GM18520 (cell line): ENCODE measurements at regions not wholly inside any gene's neighbourhood (a gene's known extent, or its start where the extent isn't known, plus 50 kb on each side); places are given as distances from the start of the nearest gene placed in this dataset.
"Not testable (repeated sequence)": the region's sequence is repeated elsewhere in the genome, so short reads cannot be mapped to it uniquely, and the experiment has no call there.

Source experiments
- ATAC-seq: cut with Tn5 transposase; IDR thresholded peaks from one replicate; pipeline ENCODE4 v1.9.1; 2021; ENCODE audit not compliant: unreplicated experiment

DNA sequence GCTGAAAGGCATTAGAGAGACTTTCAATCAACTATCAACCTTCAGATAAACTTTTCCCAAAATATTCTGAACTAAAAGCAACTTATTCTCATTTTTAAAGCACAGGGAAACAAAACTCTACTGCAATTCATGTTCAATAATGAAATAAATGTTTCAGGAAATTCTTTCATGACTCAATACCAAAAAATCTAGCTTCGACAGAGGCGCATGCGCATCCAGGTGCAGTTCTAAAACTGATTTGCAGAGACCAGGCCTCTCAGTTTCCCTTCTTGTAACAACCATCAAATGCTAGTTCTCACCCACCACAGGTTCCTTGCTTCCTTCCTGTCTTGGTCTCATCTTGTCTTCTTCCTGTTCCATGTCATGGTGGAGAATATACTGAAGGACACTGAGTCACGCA, 55.3 kb upstream of the NRBF2 start:
- ATAC-seq, result no peak

DNA sequence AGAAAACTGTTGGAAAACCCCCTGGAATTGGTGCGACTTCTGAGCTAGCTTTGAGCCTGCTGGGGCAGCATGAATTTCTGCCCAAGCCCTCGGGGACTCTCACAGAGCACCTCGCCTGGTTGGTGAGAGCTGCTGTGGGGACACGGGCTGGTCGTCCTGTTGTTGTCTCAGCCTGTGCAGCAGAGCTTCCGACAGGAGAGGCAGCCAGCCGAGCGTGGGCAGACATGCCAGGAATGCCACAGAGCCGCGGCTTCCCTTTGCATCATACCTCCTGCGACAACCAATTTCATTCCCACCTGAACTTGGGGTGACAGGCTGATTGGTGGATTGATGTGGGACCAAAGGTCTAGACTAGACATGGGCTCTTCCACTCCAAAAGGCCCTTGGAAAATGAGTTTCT, 60.2 kb upstream of the NRBF2 start:
- no peak for ATAC-seq

DNA sequence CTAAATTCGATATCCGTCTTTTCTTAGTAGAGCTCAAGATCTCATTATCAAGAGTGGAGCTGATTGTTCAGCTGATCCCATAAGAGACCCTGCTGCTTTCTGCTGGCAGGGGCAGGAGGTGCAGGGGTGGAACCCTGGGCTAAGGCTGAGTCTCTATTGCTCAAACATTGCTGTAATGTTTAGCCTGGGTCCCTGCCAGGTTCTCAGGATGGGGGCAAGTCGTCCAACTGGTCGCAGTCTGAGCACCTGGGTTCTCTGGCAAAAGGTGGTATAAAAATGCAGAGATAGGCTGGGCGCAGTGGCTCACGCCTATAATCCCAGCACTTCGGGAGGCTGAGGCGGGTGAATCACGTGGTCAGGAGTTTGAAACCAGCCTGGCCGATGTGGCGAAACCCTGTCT, 62.0 kb upstream of the NRBF2 start:
- ATAC-seq, result no peak

DNA sequence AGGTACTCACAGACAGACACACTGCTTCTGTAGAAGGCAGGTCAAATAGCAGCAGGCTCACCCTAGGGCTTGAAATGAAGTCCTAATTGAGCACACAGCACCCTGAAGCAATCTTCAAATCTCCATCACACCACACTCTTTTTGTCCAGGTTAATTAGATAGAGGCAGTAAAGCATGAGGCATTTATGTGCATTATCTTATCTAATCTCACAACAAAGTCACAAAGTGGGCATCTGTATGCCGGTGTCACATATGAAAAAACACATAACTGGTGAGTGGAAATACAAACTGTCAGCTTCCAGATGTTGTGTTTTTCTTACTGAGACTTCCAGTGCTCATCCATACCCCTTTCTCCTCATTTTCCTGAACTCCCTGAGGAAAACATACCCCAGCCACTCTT, 63.8 kb upstream of the NRBF2 start:
- no peak for ATAC-seq

DNA sequence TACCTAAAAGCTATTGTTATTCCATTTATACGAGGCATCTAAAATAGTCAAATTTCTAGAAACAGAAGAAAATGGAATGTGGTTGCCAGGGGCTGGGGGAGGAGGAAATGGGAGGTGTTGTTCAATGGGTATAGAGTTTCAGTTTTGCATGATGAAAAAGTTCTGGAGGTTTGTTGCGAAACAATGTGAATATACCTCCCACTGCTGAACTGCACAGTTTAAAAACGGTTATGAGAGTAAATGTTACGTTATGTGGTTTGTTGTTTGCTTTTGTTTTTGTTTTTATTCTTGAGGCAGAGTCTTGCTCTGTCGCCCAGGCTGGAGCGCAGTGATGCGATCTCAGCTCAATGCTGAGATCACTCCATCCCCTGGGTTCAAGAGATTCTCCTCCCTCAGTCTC, 64.9 kb upstream of the NRBF2 start:
- no peak for ATAC-seq

DNA sequence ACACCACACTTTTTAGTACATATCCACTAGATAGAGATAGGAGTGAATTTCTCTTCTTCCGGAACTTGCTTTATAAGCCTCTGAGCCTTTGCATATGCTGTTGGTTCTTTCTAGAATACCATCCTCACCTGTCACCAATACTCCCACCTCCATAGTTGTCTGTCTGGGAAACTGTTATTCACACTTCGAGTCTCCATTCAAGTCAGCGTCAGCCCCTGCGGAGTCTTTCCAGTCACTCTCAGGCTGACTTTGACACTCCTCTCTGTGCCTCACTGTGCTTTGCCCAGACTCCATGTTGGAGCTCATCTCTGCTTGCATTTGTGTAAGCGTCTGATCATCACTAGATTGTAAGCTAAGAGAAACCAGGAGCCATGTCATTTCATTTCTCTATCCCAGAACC, 66.5 kb upstream of the NRBF2 start:
- no peak for ATAC-seq

DNA sequence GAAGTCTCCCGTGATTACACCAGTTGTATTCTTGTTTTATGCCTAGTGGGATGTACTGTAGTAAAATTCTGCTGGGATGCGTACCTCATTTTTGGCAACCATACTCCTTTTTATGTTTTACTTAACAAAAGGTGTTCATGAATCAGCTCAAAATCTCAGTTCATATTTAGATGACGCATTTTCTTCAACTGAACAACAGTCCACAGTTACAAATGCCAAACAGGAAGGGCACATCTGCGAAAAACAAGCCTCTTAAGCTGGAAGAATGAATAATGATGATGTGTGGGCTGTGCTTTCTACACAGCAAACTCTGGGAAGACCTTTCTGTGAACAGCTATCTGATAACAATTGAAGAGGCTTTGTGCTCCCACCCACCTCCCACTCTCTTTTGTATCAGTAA, 68.4 kb upstream of the NRBF2 start:
- no peak for ATAC-seq

DNA sequence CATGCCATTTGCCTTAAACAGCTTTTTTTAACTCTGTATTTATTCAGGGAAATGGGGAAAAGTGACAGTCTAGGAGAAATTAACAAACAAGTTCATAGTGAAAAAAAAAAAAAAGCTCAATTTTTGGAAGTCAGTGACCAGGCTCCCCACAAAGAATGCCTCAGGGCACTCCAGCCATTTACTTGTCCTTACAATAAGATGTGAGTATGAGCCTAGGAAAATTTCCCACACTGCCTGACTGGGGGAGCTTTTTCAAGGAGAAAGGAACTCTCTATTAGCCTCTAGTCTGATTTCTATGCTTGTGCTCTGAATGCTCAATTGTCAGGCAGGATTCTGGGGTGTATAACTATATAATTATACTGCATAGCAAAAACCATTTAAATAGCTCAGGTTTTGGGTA, 74.9 kb upstream of the NRBF2 start:
- ATAC-seq, result no peak

DNA sequence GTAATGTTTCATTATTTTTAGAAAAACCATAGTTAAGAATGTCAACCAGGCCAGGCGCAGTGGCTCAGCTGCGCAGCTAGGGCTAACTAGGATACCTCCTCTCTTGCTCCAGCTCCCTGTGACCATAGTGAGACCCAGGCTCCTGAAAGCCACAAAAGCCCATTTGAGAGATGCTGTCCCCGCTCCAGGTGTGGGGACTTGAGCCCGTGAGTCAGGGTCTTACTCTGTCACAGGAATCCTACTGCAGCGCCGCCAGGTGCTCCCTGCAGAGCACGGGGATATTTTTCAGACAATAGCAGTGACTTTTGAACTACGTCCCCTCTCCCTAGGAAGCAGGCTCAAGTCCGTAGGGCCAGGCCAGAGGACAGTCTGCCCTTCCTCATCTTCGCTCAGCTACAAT, 75.6 kb upstream of the NRBF2 start:
- no peak for ATAC-seq

DNA sequence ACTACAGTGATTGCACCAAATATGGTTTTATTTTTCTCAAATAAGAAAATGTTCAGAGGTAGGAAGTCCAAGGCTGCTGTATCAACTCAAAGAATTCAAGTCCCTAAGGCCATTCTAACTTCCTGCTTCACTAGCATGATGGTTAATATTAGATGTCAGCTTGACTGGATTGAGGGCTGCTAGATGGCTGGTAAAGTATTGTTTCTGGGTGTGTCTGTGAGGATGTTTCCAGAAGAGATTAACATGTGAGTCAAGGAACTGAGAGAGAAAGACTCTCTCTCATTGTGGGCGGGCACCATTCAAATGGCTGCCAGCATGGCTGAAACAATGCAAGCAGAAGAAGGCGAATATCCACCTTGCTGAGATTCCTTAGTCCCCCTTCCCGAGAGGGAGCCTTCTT, 77.4 kb upstream of the NRBF2 start:
- ATAC-seq, result no peak

DNA sequence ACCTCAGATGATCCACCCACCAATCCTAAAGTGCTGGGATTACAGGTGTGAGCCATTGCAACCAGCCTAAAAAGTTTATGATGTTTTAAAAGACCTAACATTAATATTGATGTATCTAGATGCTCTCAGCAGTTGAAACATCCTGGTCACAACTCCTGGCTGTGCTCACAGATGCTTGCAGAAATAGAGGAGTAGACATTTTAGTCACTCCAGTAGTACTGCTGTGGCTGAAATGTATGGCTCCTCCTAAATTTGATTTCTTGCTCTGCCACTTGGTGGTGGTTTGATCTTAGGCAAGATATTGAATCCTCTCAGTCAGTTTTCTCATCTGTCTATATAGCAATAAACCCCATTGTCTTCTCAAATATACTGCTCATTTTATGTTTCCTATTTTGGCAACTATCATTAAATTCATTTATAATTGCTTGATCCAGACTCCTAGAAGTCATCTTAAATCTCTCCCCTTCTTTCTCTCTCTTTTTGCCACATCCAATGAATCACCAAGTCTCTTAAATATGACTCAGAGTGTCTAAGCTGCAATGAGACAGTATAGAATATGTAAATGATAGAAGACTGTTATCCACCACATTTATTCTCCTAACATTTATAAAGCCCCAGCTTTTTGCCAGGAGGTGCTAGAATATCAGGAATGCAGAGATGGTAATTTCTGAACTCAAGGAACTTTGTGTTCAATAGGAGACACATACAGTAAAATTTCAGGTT, 78.1 kb upstream of the NRBF2 start:
- ATAC-seq, result no peak

DNA sequence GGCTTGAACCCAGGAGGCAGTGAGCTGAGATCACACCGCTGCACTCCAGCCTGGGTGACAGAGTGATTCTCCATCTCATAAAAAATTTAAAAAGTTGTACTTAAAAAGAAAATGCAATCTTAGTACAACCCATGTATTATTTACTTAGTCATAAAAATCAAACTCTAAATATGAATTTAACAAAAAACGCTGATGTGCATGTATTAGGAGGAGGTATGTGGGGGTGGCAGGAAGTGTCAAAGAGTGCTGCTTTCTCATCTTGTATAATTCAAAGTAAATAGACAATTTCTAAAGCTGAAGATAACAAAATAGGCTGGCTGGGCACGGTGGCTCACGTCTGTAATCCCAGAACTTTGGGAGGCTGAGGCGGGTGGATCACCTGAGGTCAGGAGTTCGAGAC, 81.0 kb upstream of the NRBF2 start:
- no peak for ATAC-seq

DNA sequence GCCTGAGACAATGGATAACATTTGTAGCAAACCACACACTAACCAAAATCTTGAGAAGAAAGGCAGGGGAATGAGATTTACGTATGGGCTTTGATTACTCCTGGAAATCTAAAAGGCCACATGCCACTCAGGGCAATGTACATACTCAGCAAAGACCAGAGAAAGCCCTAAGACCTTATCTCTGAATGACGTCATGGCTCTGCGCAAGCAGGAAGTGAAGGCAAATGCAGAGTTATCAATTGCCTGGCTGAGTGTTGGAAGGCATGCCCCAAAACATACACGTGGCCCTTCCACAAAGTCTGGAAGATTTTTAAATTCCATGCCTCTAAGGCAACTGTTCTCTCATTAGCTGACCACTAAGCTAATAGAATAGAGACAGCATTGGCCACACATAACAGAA, 90.9 kb upstream of the NRBF2 start:
- ATAC-seq, result no peak

DNA sequence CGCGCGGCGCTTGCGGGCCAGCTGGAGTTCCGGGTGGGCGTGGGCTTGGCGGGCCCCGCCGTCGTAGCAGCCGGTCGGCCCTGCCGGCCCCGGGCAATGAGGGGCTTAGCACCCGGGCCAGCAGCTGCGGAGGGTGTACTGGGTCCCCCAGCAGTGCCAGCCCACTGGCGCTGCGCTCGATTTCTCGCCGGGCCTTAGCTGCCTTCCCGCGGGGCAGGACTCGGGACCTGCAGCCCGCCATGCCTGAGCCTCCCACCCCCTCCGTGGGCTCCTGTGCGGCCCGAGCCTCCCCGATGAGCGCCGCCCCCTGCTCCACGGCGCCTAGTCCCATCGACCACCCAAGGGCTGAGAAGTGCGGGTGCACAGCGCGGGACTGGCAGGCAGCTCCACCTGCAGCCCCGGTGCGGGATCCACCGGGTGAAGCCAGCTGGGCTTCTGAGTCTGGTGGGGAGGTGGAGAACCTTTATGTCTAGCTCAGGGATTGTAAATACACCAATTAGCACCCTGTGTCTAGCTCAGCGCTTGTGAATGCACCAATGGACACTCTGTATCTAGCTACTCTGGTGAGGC, 99.4 kb upstream of the NRBF2 start:
- not testable (repeated sequence) for ATAC-seq

DNA sequence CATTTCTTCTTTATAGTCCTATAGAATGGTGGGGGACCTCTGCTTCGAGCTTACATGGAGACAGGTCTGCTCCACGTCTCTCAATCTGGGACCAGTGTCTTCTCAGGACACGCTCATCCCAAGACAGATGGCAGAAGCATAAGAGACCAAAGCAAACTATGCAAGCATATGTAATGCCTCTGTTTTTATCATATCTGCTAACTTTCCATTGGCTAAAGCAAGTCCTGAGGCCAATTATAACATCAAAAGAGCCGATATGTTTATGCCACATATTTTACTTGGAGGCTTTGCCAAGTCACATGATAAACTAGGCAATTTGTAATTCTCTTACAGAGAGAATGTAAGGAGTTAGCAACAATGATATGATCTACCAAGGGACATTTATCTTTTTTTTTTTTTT, 102.6 kb upstream of the NRBF2 start:
- no peak for ATAC-seq

DNA sequence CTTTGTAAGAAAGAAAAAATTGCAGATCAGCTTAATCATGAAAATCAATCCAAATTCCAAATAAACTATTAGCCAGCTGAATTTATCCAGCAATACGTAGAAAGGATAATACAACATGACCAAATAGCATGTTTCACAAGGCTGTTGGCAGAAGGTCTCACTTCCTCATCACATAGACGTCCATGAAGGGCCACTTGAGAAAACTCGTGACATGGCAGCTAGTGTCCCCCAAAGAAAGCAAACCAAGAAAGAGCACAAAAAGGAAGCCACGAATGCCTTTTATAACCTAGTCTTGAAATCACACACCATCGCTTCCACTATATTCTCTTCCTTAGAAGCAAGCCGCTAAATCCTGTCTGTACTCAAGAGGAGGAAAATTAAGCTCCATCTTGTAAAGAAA, 105.6 kb upstream of the NRBF2 start:
- no peak for ATAC-seq

DNA sequence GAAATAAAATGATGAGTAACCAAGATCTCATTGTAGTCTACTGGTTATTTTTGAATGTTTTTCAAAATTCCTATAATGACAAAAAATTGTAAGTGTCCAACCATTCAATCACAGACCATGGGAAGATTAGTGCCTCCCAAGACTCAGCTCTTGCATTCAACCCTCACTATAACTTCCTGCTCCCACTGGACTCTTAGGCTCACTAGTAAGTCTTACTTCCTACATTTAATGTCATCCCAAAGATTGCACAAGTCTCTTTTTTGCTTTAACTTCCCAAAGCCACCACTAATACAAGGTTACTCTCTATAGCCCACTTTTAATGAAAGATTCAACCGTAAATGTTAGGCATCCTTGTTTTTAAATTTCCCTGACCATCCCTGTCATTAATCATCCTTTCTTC, 111.9 kb upstream of the NRBF2 start:
- ATAC-seq, result no peak

DNA sequence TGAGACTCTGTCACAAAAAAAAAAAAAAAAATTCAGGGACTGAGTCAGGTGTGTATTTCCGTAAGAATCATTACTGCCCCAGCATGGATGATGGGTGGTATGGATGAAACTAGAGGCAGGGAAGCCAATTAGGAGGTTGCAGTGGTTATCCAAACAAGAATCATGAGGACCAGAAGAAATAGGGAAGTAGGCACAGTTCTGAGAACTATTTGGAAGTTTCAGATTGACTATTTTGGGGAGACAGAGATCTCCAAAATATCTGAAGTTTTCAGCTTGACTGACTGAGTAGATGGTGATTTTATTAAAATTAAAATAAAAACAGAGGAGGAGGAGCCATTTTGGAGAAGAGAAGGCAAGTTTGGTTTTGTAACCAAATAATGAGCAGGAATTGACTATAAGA, 119.4 kb upstream of the NRBF2 start:
- no peak for ATAC-seq

DNA sequence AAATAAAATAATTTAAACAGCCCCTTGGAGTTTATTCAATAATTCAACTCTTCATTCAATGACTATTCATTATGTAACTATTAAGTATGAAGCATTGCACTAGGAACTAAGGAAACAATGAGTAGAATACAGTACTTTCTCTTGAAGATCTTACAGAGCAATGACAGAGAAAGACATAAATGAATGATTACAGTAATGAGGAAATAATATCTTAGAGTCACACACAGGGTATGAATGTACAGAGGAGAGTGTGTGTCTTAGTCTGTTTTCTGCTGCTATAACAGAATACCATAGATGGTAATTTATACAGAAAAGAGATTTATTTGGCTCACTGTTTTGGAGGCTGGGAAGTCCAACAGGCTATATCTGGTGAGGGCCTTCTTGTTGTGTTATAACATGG, 120.5 kb upstream of the NRBF2 start:
- no peak for ATAC-seq

DNA sequence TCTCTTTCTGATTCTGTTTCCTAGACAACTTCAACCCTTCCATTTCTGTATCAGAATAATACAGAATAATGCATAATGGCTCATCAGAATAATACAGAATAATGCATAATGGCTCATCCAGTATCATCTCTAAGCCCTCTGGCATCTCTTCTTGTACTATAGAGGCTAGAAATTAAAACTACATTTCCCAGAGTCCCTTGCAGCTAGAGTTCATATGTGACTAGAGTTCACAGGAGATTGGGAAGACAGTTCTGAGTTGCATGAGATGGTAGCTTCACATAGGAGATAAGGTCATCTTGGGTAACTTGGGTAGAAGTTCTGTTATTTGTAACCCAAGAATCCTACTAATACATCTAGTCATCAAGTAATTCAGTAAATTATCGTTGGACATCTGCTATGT, 122.9 kb upstream of the NRBF2 start:
- ATAC-seq, result no peak

DNA sequence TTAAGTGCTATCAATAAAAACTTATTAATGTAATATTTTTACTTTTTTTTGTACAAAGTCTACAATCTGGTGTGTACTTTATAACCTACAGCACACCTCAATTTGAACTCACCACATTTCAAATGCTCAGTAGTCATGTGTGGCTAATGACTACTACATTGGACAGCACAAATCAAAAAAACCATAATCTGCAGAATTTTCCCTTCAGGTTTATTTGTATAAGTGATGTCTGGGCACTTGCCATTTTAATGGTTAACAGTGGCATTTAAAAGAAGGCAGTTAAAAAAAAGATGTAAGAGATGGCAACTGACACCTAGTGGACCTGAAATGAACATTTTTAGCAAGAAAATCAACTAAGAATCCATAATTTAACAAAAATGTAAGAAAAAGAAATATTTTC, 124.6 kb upstream of the NRBF2 start:
- no peak for ATAC-seq

DNA sequence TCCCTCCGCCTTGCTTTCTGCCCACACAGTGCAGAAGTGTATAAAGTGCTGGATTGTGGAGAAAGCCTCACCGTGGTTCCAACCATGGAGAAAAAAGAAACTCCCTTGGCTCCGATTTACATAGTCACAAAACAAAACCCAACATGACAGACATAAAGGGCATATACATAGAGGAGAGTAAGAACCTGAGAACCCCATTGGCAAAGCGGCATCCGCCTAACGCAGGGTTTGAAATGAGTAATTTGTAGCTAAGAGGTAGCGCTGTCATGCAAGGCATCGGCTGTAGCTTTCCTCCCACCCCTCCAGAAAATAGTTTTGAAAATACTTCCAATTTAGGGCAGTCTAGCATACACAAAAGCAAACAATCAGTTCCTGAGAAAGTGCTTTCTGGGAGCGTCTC, 126.0 kb upstream of the NRBF2 start:
- no peak for ATAC-seq

DNA sequence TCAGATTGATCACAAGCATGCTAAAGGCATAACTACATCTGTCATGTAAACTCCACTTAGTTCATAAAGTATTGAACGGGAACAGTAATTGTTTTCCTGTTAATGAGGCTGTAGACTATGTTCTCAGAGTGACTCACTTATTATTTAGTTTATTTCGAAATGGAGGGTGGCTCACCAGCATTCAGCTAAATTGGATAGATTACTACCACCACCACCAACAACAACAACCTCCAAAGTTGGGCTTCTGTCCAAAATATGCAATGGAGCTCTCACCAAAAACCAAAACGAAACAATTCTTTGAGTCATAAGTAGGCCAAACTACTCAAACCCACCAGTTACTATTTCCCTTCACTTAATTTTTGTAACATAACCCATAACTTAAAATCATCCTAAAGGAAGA, 127.9 kb upstream of the NRBF2 start:
- no peak for ATAC-seq
